HG02678 (cell line): ENCODE measurements at regions not wholly inside any gene's neighbourhood (a gene's known extent, or its start where the extent isn't known, plus 50 kb on each side); places are given as distances from the start of the nearest gene placed in this dataset.
"Not testable (repeated sequence)": the region's sequence is repeated elsewhere in the genome, so short reads cannot be mapped to it uniquely, and the experiment has no call there.

Experiments used
- ATAC-seq: cut with Tn5 transposase; IDR thresholded peaks from one replicate; pipeline ENCODE4 v1.9.1; 2021; ENCODE audit warnings: mild to moderate bottlenecking, moderate library complexity; ENCODE audit not compliant: unreplicated experiment

DNA sequence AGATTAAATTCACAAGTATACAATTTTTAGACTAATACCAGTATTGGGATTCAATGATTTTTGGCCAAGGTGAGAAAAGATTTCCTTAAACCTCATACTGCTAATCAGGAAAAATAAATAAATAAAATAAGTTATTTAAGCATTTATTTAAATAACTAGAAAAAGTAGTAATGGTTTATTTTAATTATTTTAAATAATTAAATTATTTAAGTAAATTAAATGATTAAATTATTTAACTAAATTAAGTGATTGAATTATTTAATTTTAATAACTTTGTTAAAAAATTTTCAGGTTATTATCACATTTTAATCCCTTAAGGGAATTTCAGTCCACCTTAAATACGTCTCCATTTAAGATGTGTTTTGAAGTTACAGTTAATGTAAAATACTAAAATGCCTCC is 1831.5 kb upstream of the MIR17HG start:
- no peak for ATAC-seq

- ATAC-seq, result no peak
These were observed 1829.0 kb upstream of the MIR17HG start for GRCh38 chr13:89518289-89519077.

DNA sequence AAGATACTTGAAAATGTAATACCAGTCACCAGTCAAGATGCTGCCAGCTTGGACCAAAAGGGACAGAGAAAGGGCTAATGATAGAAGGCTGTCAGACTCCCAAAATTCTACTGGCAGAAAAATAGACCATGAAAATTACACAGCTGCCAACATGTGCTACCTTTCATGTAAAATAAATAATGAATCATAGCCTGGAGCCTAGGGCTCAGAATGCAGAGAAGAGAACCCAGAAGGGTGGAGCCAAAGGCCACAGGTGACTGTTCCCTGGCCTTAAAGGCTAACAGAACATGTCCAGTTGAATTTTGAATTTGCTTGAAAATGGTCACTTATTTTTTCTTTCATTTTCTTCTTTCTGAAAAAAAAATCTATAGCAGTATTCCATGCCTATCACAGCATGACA is 1827.0 kb upstream of the MIR17HG start:
- no peak for ATAC-seq

DNA sequence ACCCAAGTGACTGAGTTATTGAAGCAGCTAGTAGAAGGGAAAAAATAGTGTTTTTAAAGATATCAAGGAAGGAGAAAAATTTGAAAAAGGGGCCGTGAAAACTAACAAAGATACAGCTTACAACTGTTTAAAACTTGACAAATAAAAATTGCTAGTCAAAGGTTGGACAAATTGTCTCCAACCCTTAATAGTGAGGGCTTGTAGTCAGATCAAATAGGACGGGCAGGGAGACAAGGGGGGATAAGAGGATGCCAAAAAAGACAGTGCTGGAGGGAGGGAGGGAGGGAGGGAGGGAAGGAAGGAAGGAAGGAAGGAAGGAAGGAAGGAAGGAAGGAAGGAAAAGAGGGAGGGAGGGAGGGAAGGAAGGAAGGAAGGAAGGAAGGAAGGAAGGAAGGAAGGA is 1825.8 kb upstream of the MIR17HG start:
- ATAC-seq, result not testable (repeated sequence)

GRCh38 chr13:89541091-89542030 is 1806.1 kb upstream of the MIR17HG start:
- no peak for ATAC-seq

DNA sequence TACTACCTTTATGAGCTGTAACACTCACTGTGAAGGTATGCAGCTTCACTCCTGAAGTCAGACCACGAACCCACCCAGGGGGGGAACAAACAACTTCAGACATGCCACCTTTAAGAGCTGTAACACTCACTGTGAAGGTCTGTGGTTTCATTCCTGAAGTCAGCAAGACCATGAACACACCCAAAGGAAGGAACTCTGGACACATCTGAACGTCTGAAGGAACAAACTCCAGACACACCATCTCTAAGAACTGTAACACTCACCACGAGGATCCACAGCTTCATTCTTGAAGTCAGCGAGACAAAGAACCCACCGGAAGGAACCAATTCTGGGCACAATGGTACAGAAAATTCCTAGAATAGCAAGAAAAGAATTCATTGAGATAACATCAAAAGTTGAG is 1796.5 kb upstream of the MIR17HG start:
- no peak for ATAC-seq

DNA sequence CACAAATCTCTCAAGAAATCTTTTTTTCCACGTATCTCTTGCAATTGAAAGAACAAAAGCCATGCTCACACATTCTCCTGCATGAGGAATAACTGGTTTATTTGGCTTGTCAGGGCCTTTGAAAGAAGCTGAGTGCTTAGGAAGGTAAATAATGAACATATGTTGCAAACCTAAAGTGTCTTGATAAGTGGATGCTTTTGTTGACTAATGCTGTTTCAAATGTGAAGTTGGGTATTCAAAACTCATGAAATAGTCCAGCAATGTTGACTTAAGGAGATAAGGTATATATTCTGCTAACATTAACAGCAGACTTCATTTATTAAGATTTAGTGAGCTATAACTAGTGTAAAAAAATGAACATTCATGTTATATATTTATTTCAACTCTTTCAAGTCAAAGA is 1792.7 kb upstream of the MIR17HG start:
- ATAC-seq, result no peak

DNA sequence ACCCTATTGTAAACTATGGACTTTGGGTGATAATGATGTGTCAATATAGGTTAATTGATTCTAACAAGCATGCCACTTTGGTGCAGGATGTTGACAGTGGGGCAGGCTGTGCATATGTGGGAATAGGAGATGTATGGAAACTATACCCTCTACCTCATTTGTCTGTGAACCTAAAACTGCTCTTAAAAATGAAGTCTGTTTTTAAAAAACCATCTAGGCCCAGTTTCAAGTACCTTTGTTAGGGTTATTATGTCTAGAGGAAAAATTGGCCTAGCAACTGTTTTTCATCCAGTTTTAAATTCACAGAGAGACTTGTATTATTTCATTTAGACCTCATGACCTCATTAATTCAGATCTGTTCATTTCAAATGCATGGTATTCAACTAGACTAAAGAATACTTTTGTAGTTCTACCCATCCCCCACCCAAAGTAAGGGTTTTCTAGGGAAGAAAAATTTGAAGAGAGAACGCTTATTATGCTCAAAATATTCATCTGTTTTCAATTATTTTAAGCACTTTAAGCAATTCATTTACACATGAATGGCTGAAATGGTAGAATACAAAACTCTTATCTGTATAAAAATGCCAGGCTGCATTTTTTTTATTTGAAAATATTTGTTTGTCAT is 1781.9 kb upstream of the MIR17HG start:
- ATAC-seq, result no peak

DNA sequence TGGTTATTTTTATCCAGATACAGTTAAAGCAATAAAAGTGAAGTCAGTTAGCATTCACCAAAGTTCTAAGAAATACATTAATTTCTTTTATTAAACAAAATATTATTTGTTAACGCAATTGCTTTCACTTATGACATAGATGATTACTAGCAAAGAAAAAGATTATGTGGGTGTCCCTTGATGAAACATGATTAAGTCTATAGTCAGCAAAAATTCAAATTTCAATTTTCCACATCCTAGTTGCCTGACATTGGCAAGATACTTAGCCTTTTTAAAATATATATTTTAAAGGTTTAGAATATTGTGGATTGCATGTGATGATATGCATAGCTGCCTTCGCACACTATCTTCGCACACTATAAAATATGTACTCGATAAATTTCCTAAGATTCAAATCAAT is 1780.5 kb upstream of the MIR17HG start:
- no peak for ATAC-seq

DNA sequence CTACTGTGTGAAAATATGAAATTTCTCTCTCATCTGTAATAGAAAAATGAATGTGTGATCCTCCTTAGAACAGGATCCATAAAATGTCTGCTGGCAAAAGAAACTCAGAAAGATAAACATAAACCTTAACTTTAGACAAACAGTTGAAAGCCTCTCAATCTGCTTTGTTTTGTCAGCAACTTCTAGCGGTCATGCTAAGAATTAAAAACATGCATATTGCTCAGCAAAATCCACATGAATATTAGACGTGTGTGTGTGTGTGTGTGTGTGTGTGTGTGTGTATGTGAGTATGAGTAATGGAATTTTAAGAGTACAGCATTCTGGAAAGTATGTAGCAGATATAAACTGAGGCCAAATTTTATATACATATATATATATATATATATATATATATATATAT is 1779.2 kb upstream of the MIR17HG start:
- ATAC-seq, result no peak

GRCh38 chr13:89568746-89569145 is 1778.7 kb upstream of the MIR17HG start:
- no peak for ATAC-seq

DNA sequence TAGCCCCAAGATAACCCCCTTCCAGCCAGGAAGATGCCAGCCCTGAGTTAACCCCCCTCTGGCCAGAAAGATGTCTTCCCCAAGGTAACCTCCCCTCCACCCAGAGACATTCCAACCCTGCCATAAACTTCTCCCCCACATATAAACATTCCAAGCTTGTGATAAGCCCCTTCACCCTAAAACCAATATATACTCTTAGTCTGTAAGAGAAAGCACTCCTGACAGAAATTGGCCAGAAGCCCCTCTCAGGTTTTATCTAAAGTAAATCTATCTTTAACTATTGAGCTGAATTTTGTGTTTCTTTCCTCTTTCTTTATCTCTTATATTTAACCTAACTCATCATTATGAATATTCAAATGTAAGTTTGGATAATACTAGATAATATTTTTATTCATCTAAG is 1775.8 kb upstream of the MIR17HG start:
- no peak for ATAC-seq

DNA sequence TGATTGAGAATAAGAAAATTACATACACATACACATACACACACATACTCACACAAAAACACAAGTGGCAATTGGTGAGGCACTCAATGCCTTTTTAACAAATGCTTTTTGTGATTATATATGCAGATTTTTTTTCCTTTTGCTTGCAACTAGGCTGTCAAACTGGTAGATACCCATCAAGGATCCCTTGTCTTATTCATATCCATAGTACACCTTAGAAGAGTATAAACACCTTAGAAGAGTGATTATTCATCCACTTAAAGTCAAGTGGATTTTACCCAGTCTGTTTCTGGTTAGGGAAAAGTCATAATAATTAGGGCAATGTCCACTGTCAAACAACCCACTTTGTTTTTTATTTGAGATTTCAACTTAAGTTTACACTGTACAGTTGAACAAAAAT is 1773.4 kb upstream of the MIR17HG start:
- no peak for ATAC-seq

DNA sequence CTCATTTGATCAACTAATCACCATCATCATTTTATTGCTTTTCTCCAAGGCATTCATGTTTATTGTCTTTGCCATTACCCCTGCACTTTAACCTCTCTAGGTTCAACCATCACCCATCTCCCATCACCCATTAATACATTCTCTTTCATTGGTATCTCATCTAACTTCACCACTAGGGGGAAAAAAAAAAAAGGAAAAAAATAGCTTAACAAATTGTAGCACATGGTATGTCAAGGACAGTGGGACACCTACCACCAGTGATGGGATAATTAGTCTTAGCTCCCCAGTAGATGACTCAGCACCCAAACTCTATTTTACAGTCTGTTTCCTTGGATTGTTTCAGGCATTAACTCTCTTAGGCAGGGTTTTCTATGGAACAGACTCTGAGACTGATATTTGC is 1770.2 kb upstream of the MIR17HG start:
- ATAC-seq, result no peak

DNA sequence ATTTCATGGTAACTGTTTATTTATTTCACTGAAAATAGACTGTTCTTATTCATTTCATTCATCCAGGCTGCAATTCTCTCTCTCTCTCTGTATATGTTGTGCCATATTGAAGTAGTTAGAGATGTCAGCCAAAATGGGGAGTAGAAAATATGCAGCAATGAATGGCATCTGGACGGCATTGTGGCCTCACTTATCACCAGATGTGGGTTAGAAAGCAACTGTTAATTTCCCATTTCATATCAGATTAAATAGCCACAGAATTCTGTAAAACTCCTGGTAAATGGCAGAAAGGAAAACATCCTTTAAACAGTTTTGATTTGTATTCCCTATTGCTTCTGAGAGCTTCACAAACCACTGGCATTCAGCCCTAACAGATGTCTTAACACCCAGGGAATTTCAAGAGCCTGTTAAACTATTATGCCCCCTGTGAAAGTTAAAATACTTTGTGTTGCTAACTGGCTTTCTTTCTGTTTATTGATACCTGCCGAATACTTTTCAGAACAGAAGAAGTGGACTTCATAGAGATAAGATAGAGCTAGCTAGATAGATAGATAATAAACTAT is 1763.3 kb upstream of the MIR17HG start:
- no peak for ATAC-seq

DNA sequence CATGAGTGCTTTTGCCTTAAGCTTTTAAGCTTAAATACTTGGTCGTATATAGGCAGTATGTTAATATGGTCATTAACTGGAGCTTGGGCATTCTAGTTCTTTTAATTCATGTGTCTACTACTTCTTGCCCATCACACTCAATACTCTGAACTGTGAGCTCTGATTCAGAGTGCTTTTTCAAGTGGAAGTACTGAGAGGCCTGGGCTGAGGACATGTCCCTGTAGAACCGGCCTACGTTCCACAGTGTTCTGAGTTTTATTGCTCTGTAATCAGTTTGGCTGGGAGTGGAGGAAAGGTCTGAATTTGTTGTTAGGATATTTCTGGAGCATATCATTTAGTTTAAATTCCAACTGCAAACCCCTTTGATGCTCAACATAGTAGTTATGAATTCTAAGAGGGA is 1744.8 kb upstream of the MIR17HG start:
- no peak for ATAC-seq

- no peak for ATAC-seq
These were observed 1744.3 kb upstream of the MIR17HG start for GRCh38 chr13:89603187-89603586.

GRCh38 chr13:89609318-89609717 is 1738.2 kb upstream of the MIR17HG start:
- no peak for ATAC-seq

DNA sequence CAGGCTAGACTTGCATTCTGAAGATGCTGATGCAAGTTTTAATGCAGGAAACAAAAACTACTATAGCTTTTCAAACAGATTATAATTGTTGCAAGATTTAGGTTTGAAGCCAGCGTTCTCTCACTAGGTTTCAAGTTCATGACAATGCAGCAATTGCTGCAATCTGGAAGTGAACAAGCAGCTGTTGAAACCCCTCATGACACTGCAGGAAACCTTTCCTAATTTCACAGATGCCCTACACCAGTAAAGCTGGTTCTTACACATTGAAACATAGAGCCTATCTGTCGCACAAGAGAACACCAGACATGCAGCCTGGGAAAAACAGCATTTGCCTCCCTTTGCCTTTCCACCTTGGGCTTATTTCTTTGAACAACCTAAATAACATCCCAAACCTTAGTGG is 1737.2 kb upstream of the MIR17HG start:
- no peak for ATAC-seq

- ATAC-seq, result no peak
These were observed 1736.6 kb upstream of the MIR17HG start for GRCh38 chr13:89610881-89611280.

DNA sequence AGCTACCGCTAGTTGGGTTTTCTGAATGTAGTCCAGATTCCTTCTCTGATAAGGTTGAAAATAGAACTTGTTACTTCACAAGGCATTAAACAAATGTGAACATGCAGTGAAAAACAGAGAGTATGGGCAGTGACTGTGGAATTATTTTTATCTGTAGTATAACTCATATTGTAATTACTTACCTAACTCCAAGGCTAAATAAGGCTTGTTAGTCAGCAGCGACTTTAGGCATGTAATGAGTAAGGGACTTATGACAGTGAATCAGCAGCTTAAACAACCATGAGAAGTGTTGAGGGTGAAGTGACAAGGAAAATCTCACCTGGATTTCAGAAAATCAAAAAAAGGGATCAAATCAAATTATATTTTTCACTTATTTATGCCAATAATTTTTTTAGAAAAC is 1719.5 kb upstream of the MIR17HG start:
- no peak for ATAC-seq
